GM19193 (cell line): ENCODE measurements at regions not wholly inside any gene's neighbourhood (a gene's known extent, or its start where the extent isn't known, plus 50 kb on each side); places are given as distances from the start of the nearest gene placed in this dataset.

Source experiments
- POLR2A ChIP-seq: IDR thresholded peaks from 4 replicates; pipeline ENCODE4 v1.6.1; 2011; ENCODE audit not compliant: insufficient read depth, insufficient read length; ENCODE audit errors: extremely low read depth

- no peak for TF ChIP-seq POLR2A
Measured at GRCh38 chr10:44326474-44327030, 58.3 kb downstream of the CXCL12 start.

- no peak for TF ChIP-seq POLR2A
Measured at GRCh38 chr10:44325596-44326307, 59.1 kb downstream of the CXCL12 start.

- TF ChIP-seq POLR2A, result no peak
Measured at GRCh38 chr10:44325157-44325556, 59.7 kb downstream of the CXCL12 start.

- no peak for TF ChIP-seq POLR2A
Measured at GRCh38 chr10:44323838-44324237, 61.1 kb downstream of the CXCL12 start.

GRCh38 chr10:44322137-44322536, 62.8 kb downstream of the CXCL12 start:
- TF ChIP-seq POLR2A, result no peak

GRCh38 chr10:44320756-44321155, 64.1 kb downstream of the CXCL12 start:
- TF ChIP-seq POLR2A, result no peak

GRCh38 chr10:44317856-44318255, 67.0 kb downstream of the CXCL12 start:
- no peak for TF ChIP-seq POLR2A

- no peak for TF ChIP-seq POLR2A
Measured at GRCh38 chr10:44316922-44317215, 68.0 kb downstream of the CXCL12 start.

- no peak for TF ChIP-seq POLR2A
Measured at GRCh38 chr10:44316187-44316921, 68.5 kb downstream of the CXCL12 start.

GRCh38 chr10:44314802-44315460, 70.0 kb downstream of the CXCL12 start:
- TF ChIP-seq POLR2A, result no peak

- no peak for TF ChIP-seq POLR2A
Measured at GRCh38 chr10:44313761-44314165, 71.1 kb downstream of the CXCL12 start.

- TF ChIP-seq POLR2A, result no peak
Measured at GRCh38 chr10:44312401-44312800, 72.5 kb downstream of the CXCL12 start.

GRCh38 chr10:44311563-44312051, 73.3 kb downstream of the CXCL12 start:
- TF ChIP-seq POLR2A, result no peak

- TF ChIP-seq POLR2A, result no peak
Measured at GRCh38 chr10:44310762-44311562, 73.9 kb downstream of the CXCL12 start.

GRCh38 chr10:44309939-44310761, 74.7 kb downstream of the CXCL12 start:
- no peak for TF ChIP-seq POLR2A

- no peak for TF ChIP-seq POLR2A
Measured at GRCh38 chr10:44309361-44309760, 75.5 kb downstream of the CXCL12 start.
